IPS-20b (cell line): ENCODE measurements at regions not wholly inside any gene's neighbourhood (a gene's known extent, or its start where the extent isn't known, plus 50 kb on each side); places are given as distances from the start of the nearest gene placed in this dataset.

Source experiments
- H3K27ac ChIP-seq: one replicate; pipeline ENCODE4 v1.5.1; 2013; ENCODE audit warnings: low read length
- H3K27me3 ChIP-seq: 2 replicates; pipeline ENCODE4 v1.6.1; 2013; ENCODE audit warnings: mild to moderate bottlenecking, low read length, inconsistent platforms; ENCODE audit not compliant: insufficient read depth
- H3K36me3 ChIP-seq: 2 replicates; pipeline ENCODE4 v1.6.1; 2013; ENCODE audit warnings: low read depth, mild to moderate bottlenecking, inconsistent platforms, low read length, moderate library complexity; ENCODE audit not compliant: insufficient read depth
- H3K4me1 ChIP-seq: 2 replicates; pipeline ENCODE4 v1.6.1; 2013; ENCODE audit warnings: mild to moderate bottlenecking, control low read depth, inconsistent platforms, low read length, moderate library complexity; ENCODE audit not compliant: insufficient read depth
- H3K4me3 ChIP-seq: 2 replicates; pipeline ENCODE4 v1.5.1; 2013; ENCODE audit warnings: mild to moderate bottlenecking, low read length, inconsistent platforms
- H3K9ac ChIP-seq: 2 replicates; pipeline ENCODE4 v1.6.1; 2013; ENCODE audit warnings: low read depth, mild to moderate bottlenecking, inconsistent platforms, low read length, moderate library complexity
- H3K9me3 ChIP-seq: 2 replicates; pipeline ENCODE4 v1.6.1; 2013; ENCODE audit warnings: mild to moderate bottlenecking, low read depth, low read length, inconsistent platforms; ENCODE audit not compliant: insufficient read depth

GRCh38 chr3:110814170-110815007 is 257.2 kb upstream of the NECTIN3 start:
- no peaks in the 10 kb centered on the region for H3K4me1 ChIP-seq
- H3K9ac ChIP-seq = no peak overlapping the region
- H3K4me3 ChIP-seq = no peak overlapping the region
- no peaks in the 10 kb centered on the region for H3K36me3 ChIP-seq
- no peaks in the 10 kb centered on the region for H3K9me3 ChIP-seq
- H3K27ac ChIP-seq = no peak overlapping the region
- no peaks in the 10 kb centered on the region for H3K27me3 ChIP-seq

- no peaks in the 10 kb centered on the region for H3K36me3 ChIP-seq
- no peak overlapping the region for H3K4me3 ChIP-seq
- H3K27ac ChIP-seq = no peak overlapping the region
- H3K9ac ChIP-seq = no peak overlapping the region
- no peaks in the 10 kb centered on the region for H3K9me3 ChIP-seq
- no peaks in the 10 kb centered on the region for H3K4me1 ChIP-seq
- H3K27me3 ChIP-seq = no peaks in the 10 kb centered on the region
These were observed 256.5 kb upstream of the NECTIN3 start for GRCh38 chr3:110815008-110815583.

- Histone ChIP-seq H3K9ac (no peak overlapping the region), H3K27ac (no peak overlapping the region), H3K36me3 (no peaks in the 10 kb centered on the region), H3K4me3 (no peak overlapping the region), H3K27me3 (no peaks in the 10 kb centered on the region), H3K9me3 (no peaks in the 10 kb centered on the region), H3K4me1 (no peaks in the 10 kb centered on the region)
These were observed 255.6 kb upstream of the NECTIN3 start for GRCh38 chr3:110816008-110816407.

- Histone ChIP-seq H3K36me3 (no peaks in the 10 kb centered on the region), H3K27ac (no peak overlapping the region), H3K9ac (no peak overlapping the region), H3K27me3 (no peaks in the 10 kb centered on the region), H3K4me3 (no peak overlapping the region), H3K4me1 (no peaks in the 10 kb centered on the region), H3K9me3 (no peaks in the 10 kb centered on the region)
These were observed 250.0 kb upstream of the NECTIN3 start for GRCh38 chr3:110821586-110821985.

GRCh38 chr3:110822971-110823370 is 248.6 kb upstream of the NECTIN3 start:
- Histone ChIP-seq H3K36me3 (no peaks in the 10 kb centered on the region), H3K27me3 (no peaks in the 10 kb centered on the region), H3K27ac (no peak overlapping the region), H3K4me3 (no peak overlapping the region), H3K9me3 (no peaks in the 10 kb centered on the region), H3K4me1 (no peaks in the 10 kb centered on the region), H3K9ac (no peak overlapping the region)

GRCh38 chr3:110846971-110847370 is 224.6 kb upstream of the NECTIN3 start:
- Histone ChIP-seq H3K9me3 (no peaks in the 10 kb centered on the region), H3K4me3 (no peak overlapping the region), H3K4me1 (no peaks in the 10 kb centered on the region), H3K9ac (no peak overlapping the region), H3K27me3 (no peaks in the 10 kb centered on the region), H3K27ac (no peak overlapping the region), H3K36me3 (no peaks in the 10 kb centered on the region)

GRCh38 chr3:110849064-110849463 is 222.6 kb upstream of the NECTIN3 start:
- no peaks in the 10 kb centered on the region for H3K36me3 ChIP-seq
- H3K27me3 ChIP-seq = no peaks in the 10 kb centered on the region
- no peaks in the 10 kb centered on the region for H3K9me3 ChIP-seq
- H3K27ac ChIP-seq = no peak overlapping the region
- no peak overlapping the region for H3K4me3 ChIP-seq
- H3K9ac ChIP-seq = no peak overlapping the region
- no peaks in the 10 kb centered on the region for H3K4me1 ChIP-seq

- Histone ChIP-seq H3K36me3 (no peaks in the 10 kb centered on the region), H3K9me3 (no peaks in the 10 kb centered on the region), H3K4me1 (no peaks in the 10 kb centered on the region), H3K27ac (no peak overlapping the region), H3K4me3 (no peak overlapping the region), H3K9ac (no peak overlapping the region), H3K27me3 (no peaks in the 10 kb centered on the region)
These were observed 219.9 kb upstream of the NECTIN3 start for GRCh38 chr3:110851736-110852135.

GRCh38 chr3:110855207-110855606 is 216.4 kb upstream of the NECTIN3 start:
- Histone ChIP-seq H3K4me1 (no peaks in the 10 kb centered on the region), H3K4me3 (no peak overlapping the region), H3K36me3 (no peaks in the 10 kb centered on the region), H3K9me3 (no peaks in the 10 kb centered on the region), H3K27me3 (no peaks in the 10 kb centered on the region), H3K27ac (no peak overlapping the region), H3K9ac (no peak overlapping the region)

GRCh38 chr3:110856916-110857315 is 214.7 kb upstream of the NECTIN3 start:
- Histone ChIP-seq H3K9me3 (no peaks in the 10 kb centered on the region), H3K36me3 (no peaks in the 10 kb centered on the region), H3K4me1 (no peaks in the 10 kb centered on the region), H3K4me3 (no peak overlapping the region), H3K9ac (no peak overlapping the region), H3K27me3 (no peaks in the 10 kb centered on the region), H3K27ac (no peak overlapping the region)

GRCh38 chr3:110858549-110858948 is 213.1 kb upstream of the NECTIN3 start:
- H3K9ac ChIP-seq = no peak overlapping the region
- no peak overlapping the region for H3K27ac ChIP-seq
- H3K4me3 ChIP-seq = no peak overlapping the region
- H3K36me3 ChIP-seq = no peaks in the 10 kb centered on the region
- H3K9me3 ChIP-seq = no peaks in the 10 kb centered on the region
- no peaks in the 10 kb centered on the region for H3K27me3 ChIP-seq
- H3K4me1 ChIP-seq = no peaks in the 10 kb centered on the region

- no peak overlapping the region for H3K27ac ChIP-seq
- H3K9me3 ChIP-seq = no peaks in the 10 kb centered on the region
- H3K36me3 ChIP-seq = no peaks in the 10 kb centered on the region
- no peak overlapping the region for H3K4me3 ChIP-seq
- no peaks in the 10 kb centered on the region for H3K27me3 ChIP-seq
- H3K4me1 ChIP-seq = no peaks in the 10 kb centered on the region
- no peak overlapping the region for H3K9ac ChIP-seq
These were observed 212.3 kb upstream of the NECTIN3 start for GRCh38 chr3:110859336-110859735.
